ENCODE measurements at regions not wholly inside any gene's neighbourhood (a gene's known extent, or its start where the extent isn't known, plus 50 kb on each side); places are given as distances from the start of the nearest gene placed in this dataset.
"Not testable (repeated sequence)": the region's sequence is repeated elsewhere in the genome, so short reads cannot be mapped to it uniquely, and the experiment has no call there.

DNA sequence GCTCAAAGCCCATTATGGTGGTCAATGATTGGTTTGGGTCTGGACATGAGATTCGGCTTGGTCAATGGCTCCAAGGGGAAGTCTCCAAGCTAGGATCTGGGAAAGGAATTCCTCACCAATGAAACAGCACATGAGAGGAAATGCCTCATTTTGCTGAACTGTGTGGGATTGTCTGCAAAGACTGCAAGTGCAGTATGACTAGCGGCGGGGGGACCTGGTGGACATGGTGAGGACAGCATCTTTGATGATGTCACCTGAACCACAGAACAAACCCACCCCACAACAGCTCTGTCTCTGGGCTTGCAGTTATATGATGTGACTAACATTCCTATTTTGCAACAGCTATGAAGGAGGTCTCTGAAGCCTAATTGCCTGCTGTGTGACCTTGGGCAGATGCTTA lies 50.6 kb upstream of the NKD1 start:
- no peak for DNase-seq

GRCh38 chr16:50496990-50497389 lies 51.2 kb upstream of the NKD1 start:
- no peak for DNase-seq

DNA sequence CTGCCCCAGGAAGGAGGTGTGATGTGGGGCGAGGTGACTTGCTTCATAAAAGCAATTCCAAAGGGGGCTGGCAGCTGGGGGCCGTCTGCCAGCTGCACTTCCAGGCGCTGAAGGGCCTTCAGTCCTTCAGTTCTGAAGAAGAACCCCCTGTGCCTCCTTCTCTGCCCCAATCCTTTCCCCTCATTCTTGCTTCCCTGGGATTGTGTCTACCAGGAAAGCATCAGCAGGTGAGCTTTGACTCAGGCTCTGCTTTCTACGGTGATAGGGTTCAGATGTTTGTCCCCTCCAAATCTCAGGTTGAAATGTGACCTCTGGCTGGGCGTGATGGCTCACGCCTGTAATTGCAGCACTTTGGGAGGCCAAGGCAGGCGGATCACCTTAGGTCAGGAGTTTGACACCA lies 52.5 kb upstream of the NKD1 start:
- DNase-seq, result no peak

- no peak for DNase-seq
Measured at GRCh38 chr16:50494501-50495491, 53.4 kb upstream of the NKD1 start.

DNA sequence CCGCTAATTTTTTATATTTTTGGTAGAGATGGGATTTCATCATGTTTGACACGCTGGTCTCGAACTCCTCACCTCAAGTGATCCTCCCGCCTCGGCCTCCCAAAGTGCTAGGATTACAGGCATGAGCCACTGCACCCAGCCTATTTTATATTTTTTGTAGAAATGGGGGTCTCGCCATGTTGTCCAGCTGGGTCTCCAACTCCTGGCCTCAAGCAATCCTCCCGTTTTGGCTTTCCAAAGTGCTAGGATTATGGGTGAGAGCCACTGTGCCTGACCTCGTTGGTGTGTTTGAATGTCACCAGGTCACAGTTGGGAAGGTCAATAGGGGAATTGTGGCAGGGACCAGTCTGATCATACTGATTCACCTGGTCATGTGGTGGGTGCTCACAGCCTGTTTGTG lies 56.7 kb upstream of the NKD1 start:
- DNase-seq, result no peak

DNA sequence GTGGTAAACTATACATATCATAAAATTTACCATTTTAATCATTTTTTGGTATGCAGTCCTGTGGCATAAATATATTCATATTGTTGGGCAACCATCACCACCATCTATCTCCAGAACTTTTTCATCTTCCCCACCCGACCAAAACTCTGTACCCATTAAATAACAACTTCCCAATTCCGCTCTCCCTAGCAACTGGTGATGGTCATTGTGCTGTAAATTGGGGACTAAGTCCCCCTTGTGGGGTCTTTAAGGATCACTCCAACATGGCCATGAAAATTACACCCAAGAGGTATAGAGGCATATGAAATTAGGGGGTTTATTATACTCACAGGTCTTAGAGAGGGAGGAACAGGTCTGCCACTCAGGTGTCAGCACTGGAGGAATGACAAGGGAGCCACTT lies 57.4 kb upstream of the NKD1 start:
- no peak for DNase-seq

- no peak for DNase-seq
Measured at GRCh38 chr16:50489182-50489581, 59.0 kb upstream of the NKD1 start.

- DNase-seq, result no peak
Measured at GRCh38 chr16:50487528-50487927, 60.7 kb upstream of the NKD1 start.

GRCh38 chr16:50486162-50486561 lies 62.0 kb upstream of the NKD1 start:
- not testable (repeated sequence) for DNase-seq

DNA sequence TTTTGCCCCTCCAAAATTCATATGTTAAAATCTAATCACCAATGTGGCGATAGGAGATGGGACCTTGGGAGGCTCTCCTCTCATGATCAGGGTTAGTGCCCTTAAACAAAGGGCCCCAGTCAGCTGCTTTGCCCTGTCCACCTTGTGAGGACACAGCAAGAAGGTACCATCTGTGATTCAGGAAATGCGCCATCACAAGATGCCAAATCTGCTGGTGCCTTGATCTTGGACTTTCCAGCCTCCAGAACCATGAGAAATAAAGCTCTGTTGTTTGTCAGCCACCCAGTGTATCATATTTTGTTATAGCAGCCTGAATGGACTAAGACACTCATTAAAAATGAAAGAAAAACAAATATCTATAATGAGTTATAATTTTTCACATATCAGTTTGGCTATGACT lies 63.0 kb upstream of the NKD1 start:
- no peak for DNase-seq

DNA sequence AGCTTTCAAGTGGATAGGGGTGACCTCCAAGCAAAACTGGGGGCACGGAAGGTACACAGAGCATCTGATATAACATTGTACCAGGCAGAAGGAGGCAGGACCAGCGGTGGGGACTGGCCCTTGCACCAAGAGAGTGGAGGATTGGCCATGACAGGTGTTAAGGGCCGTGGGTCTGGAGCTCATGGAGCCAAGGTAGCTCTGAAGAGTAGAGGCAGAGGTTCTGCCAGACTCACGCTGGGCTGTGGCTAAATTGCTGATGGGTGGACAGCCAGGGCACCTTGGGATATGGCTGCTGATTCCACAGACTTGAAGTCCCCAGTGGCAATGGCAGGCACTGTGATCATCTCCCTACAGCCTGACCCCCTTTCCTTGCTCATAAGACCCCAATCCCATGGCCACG lies 65.9 kb upstream of the NKD1 start:
- DNase-seq, result no peak

DNA sequence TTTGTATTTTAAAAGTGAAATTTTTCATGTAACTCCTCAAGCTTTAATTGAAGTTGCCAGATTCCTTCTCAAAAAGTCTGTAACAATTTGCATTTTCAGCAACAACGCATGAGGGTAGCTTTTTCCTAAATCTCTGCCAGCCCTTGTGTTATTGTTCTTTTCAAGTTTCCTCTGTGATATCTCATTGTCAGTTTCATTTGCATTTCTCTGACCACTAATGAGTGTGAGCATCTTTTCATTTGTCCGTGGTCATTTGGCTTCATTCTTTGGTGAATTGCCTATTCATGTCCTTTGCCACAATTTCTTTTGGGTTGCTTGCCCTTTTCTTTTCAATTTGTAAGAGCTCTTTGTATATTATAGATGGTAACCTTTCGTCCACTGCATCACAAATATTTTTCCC lies 68.0 kb upstream of the NKD1 start:
- DNase-seq, result no peak

DNA sequence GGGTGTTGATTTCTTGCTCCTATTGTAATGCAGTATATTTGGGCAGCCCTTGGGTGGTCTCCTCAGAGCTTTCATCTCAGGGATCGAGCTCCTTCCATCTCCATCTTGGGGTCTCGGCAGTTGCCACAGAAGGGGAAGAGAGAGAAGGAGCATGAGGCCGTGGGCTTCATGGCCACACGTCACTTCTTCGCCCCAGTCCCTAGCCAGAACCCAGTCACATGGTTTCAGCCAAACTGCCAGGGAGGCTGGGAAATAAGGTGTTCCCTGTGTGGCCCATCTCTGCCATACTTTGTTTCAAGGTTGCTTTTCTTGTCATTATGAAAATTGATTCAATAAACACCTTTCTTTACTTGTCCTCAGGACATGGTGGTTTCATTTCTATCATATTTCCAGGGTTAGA lies 68.4 kb upstream of the NKD1 start:
- no peak for DNase-seq

- DNase-seq, result peak; percentile 10 to 47 (median 27)
Measured at GRCh38 chr16:50478773-50479149, 69.4 kb upstream of the NKD1 start.

- DNase-seq, result no peak
Measured at GRCh38 chr16:50478075-50478772, 70.0 kb upstream of the NKD1 start.

DNA sequence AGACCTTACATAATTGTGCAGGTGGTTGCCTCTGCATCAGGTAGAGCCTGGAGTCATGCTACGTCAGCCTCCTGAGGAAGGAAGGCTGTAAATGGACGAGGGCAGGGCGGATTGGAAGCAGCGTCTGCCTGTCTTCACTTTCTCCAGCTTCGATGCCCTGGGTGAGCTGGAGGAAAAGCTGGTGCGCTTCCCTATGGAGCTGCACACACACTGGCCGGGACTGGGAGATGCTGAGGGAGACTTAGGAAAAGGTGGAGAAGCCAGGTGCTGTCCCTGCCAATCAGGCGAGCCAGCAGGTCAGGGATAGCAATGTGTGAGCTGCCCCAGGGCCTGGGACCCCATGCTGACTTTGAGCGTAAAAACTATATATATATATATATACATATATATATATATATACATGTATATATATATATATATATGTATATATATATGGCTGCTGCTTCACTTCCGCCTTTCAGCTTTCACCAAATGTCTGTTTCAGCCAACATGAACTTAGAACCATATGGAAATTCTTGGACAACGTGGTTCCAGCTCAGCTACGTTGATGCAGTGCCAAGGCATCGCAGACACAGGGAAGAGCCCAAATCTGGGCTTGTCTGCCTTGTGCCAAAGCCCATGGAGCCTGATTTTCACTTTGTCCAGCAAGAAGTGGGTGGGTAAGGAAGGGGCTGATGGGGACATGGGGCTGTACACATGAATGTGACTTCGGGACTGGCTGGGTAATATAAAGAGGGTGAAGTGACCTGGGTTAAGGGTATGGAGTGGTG lies 71.5 kb upstream of the NKD1 start:
- no peak for DNase-seq

DNA sequence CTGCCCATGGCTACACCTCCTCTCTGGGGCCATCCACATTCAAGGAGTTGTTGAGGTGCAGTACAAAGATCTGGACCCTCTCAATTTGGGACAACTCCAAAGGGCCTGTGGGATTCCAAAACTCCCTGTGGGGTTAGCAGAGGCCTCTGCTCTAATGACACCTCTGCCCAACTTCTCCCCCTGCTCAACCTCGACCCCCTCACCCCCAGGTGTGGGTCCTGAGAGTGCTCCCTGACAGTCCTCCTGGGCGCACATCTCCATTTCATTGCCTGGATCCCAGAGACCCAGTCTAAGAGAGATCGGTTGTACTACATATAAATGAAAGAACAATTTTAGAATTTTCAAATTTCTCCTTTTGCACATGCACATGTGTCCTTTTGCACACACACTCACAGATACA lies 73.0 kb upstream of the NKD1 start:
- DNase-seq, result no peak

- no peak for DNase-seq
Measured at GRCh38 chr16:50474138-50474537, 74.1 kb upstream of the NKD1 start.

DNA sequence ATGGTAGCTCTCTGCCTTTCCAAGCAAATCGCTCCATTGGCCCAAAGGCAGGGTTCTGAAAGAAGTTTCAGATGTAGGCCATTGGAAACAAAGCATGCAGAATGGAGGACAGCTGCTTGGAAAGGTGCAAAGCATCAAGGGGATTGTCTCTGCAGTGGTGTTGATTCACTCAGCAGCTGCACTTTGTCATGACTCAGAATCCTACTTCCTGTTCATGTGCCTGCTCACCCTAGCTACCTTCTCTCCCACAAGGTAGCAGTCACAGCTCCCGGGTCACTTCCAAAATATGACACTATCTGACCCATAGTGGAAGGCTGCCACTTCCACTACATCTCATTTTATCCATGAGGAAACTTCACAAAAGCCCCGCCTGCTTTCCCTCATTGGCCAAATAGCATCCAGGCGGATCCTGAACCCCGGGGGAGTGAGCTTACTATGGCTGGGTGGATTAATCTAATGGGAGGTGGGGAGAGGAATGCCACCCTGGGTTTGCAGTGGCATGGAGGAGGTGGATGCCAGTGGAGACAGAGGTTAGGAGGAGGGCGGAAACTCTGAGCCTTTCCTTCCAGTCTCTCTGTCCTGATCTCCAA lies 74.7 kb upstream of the NKD1 start:
- DNase-seq, result no peak

DNA sequence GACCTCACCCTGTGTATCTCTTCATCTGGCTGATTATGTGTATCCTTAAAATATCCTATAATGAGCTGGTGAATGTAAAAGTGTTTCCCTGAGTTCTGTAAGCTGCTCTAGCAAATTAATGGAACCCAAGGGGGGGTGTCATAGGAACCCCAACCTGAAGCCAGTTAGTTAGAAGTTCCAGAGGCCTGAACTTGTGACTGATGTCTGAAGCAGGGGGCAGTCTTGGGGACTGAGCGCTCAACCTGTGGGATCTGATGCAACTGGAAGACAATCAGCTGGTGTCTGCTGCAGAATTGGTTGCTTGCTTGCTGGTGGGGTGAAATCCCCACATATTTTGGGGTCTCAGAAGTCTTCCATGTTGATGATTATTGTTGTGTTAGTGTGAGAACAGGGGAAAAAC lies 75.7 kb upstream of the NKD1 start:
- DNase-seq, result no peak

DNA sequence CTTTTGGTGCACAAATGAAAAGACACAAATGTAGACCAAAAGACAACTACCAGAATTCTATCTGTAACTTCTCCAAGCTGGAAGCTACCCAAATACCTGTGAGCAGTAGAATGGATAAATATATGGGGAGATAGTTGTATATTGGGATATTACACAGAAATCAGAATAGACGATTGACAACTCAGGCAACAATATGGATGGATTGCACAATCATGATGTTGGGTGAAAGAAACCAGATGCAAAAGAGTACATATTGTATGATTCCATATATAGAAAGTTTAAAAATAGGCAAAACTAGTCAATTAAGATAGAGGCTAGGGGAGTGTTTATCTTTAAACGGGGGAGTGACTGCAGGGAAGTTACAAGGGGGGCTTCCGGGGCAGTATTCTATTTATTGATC lies 77.5 kb upstream of the NKD1 start:
- no peak for DNase-seq

DNA sequence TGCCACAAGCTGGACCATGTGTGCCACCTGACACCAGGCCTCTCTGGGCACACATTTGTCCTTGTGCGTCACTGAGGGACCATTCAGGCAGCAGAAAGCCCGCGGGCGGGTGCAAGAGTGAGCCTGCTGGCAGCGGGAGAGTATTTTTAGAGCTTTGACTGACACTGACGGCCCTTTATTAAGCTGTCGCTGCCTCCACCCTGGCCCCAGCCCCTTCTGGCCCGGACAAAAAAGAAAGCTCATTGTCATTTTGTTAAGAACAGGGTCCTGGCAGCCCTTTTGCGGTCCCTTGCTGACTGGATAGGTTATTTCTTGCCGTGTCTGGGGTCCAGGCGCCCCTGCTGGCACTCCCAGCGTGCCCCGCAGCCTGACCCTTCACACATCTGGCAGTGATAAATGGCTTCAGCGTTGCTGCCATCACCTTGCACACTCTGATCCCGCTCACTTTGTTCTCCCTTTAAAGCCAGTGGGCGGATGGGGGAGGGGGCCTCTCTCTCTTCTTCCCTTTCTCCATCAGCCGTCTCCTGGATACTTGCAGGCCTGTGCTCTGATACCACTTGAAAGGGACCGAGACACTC lies 78.4 kb upstream of the NKD1 start:
- peak in 1 of 3 experiments; percentile 16 for DNase-seq
